Cardiac muscle cell (in vitro differentiated cells and primary cell): ENCODE measurements at regions not wholly inside any gene's neighbourhood (a gene's known extent, or its start where the extent isn't known, plus 50 kb on each side); places are given as distances from the start of the nearest gene placed in this dataset.

Source experiments
- DNase-seq, 2 donors: peaks; one replicate each; pipeline versions ENCODE4 v3.0.0 to v3.0.0-alpha.2; 2010 to 2017; ENCODE audit warnings: low read depth in 1 of 2, low spot score in 1 of 2
- H3K27ac ChIP-seq: fragments of 200-600 bp; sonication (generic); 2 replicates; pipeline ENCODE4 v1.5.1; 2016
- H3K27me3 ChIP-seq: fragments of 200-600 bp; sonication (generic); 2 replicates; pipeline ENCODE4 v1.6.0; 2016; ENCODE audit warnings: control low read depth
- H3K36me3 ChIP-seq: fragments of 200-600 bp; sonication (generic); 2 replicates; pipeline ENCODE4 v1.5.1; 2016; ENCODE audit warnings: control low read depth
- H3K4me1 ChIP-seq: fragments of 200-600 bp; sonication (generic); 2 replicates; pipeline ENCODE4 v1.8.1; 2017; ENCODE audit warnings: low read depth, mild to moderate bottlenecking, mixed run types
- H3K4me3 ChIP-seq: fragments of 200-600 bp; sonication (generic); 2 replicates; pipeline ENCODE4 v1.5.1; 2016; ENCODE audit warnings: mild to moderate bottlenecking
- H3K9me3 ChIP-seq: fragments of 200-600 bp; sonication (generic); 2 replicates; pipeline ENCODE4 v1.5.1; 2017; ENCODE audit warnings: low read depth, mild to moderate bottlenecking, control low read depth
- CTCF ChIP-seq: IDR thresholded peaks from 2 replicates; pipeline ENCODE4 v1.5.1; 2012; ENCODE audit warnings: low read depth, mild to moderate bottlenecking, low read length

- no peak for DNase-seq
- no peaks in the 10 kb centered on the region for H3K27me3 ChIP-seq
- no peaks in the 10 kb centered on the region for H3K9me3 ChIP-seq
- no peaks in the 10 kb centered on the region for H3K4me1 ChIP-seq
- no peak for TF ChIP-seq CTCF
- H3K36me3 ChIP-seq = no peaks in the 10 kb centered on the region
- H3K4me3 ChIP-seq = no peak overlapping the region
- no peak overlapping the region for H3K27ac ChIP-seq
Observed at GRCh38 chr10:43856299-43856698, 207.6 kb upstream of the ZNF32 start.

GRCh38 chr10:43855667-43856210 is 207.1 kb upstream of the ZNF32 start:
- H3K4me3 ChIP-seq = no peak overlapping the region
- H3K27me3 ChIP-seq = no peaks in the 10 kb centered on the region
- no peaks in the 10 kb centered on the region for H3K36me3 ChIP-seq
- TF ChIP-seq CTCF = no peak
- no peaks in the 10 kb centered on the region for H3K9me3 ChIP-seq
- H3K27ac ChIP-seq = no peak overlapping the region
- DNase-seq = peak in 1 of 2 donors; percentile 25
- H3K4me1 ChIP-seq = no peaks in the 10 kb centered on the region

GRCh38 chr10:43854007-43854406 is 205.3 kb upstream of the ZNF32 start:
- Histone ChIP-seq H3K4me3 (no peak overlapping the region), H3K9me3 (no peaks in the 10 kb centered on the region), H3K4me1 (no peaks in the 10 kb centered on the region), H3K27me3 (no peaks in the 10 kb centered on the region), H3K36me3 (no peaks in the 10 kb centered on the region), H3K27ac (no peak overlapping the region)
- peak in 1 of 2 donors; percentile 34 for DNase-seq
- TF ChIP-seq CTCF = no peak

GRCh38 chr10:43853369-43853768 is 204.7 kb upstream of the ZNF32 start:
- no peaks in the 10 kb centered on the region for H3K27me3 ChIP-seq
- H3K36me3 ChIP-seq = no peaks in the 10 kb centered on the region
- DNase-seq = no peak
- H3K4me1 ChIP-seq = no peaks in the 10 kb centered on the region
- H3K4me3 ChIP-seq = no peak overlapping the region
- no peak for TF ChIP-seq CTCF
- H3K9me3 ChIP-seq = no peaks in the 10 kb centered on the region
- H3K27ac ChIP-seq = no peak overlapping the region

GRCh38 chr10:43852644-43853214 is 204.0 kb upstream of the ZNF32 start:
- no peak for DNase-seq
- Histone ChIP-seq H3K27ac (no peak overlapping the region), H3K4me3 (no peak overlapping the region), H3K36me3 (no peaks in the 10 kb centered on the region), H3K27me3 (no peaks in the 10 kb centered on the region), H3K4me1 (no peaks in the 10 kb centered on the region), H3K9me3 (no peaks in the 10 kb centered on the region)
- TF ChIP-seq CTCF = no peak
